ENCODE measurements at regions not wholly inside any gene's neighbourhood (a gene's known extent, or its start where the extent isn't known, plus 50 kb on each side); places are given as distances from the start of the nearest gene placed in this dataset.

- no peak for DNase-seq
Observed at GRCh38 chr2:16119741-16120140, 179.4 kb downstream of the MYCN start.

- DNase-seq, result no peak
Observed at GRCh38 chr2:16118611-16119590, 178.6 kb downstream of the MYCN start.

- DNase-seq, result no peak
Observed at GRCh38 chr2:16117791-16118610, 177.7 kb downstream of the MYCN start.

DNA sequence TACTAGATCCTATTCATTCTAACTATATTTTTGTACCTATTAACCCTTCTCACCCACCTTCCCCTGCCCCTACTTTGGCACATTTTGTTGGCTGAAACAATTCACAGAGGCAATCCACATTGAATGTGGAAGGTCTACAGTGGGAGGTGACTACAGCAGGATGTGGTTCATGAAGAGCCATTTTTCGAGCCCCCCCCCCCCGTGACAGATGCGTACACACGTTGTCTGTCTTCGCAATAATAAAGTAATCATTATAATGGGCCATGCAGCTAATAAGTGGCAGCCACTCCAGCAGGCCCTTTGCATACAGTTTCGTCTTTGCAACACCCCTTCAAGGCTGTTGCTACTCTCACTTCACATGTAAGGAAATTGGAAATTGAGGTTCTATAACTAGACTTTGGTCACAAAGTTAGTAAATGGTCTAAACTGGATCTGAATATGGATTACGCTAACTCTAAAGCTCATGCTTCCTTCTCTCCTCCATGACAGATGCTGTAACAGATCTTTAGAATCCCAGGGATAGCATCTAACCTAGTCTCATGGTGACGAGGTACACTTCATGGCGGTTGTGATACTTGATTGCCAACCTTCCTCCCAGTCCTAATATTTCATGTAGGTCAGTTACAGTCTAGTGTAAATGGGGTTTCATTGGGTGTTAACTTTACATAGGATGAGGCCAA, 176.8 kb downstream of the MYCN start:
- no peak for DNase-seq

DNA sequence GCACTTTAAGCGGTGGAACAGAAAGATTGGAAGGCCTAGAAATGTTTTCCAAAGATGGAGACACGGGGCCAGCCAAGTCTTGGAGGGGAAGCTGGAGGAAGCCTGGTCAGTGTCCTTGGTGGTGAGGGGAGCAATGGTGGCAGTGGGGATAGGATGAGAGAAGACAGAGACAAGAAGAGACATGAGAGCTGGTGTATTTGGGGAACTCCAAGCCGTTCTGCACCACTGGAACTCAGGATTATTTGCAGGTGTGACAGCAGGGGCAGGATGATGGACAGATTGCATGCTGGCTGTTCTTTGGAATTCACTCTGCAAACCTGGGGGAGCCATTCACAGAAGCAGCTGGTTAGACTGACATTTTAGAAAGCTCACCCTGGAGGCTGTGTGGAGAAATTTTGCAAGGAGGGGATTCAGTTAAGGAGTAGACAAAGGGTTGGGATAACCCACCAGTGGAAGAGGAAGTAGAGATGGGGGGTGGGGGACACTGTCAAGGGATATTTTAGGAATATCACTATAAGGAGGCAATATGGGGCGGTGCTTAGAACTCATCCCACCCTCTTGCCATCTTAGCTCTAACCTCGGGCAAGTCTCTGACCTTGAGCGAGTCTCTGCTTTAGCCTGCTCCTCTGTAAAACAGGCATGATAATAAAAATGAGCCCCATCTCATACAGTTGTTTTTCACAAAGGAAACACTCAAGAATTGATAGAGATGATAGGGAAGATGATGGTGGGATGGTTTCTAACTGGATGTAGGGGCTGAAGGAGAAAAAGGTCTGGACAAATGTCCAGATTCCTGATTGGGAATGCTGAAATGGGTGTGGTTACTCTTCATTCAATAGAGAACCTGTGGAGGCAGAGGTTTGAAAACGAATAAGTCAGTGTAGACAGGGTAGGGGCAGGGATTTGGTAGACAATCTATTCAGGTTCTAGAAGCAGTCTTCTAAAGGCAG, 175.8 kb downstream of the MYCN start:
- DNase-seq, result no peak

DNA sequence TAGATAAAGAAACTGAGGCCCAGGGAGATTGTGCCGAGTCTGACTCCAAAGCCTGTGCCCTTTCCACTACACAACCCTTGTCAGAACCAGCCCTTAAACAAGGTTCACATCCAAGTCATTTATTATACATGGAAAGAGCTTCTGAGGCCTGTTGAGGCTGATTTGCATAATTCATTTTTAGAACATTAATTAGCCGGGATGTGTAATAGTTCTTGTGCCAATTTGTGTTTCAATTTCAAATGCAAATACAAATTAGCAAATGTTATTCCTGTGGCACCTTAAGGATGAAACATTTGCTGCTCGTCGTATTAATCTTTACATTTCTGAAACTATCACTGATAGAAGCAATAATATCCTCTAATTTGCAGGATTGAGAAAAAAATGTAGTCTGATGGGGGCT, 174.9 kb downstream of the MYCN start:
- no peak for DNase-seq

GRCh38 chr2:16114836-16115235, 174.5 kb downstream of the MYCN start:
- DNase-seq, result peak; percentile 30

DNA sequence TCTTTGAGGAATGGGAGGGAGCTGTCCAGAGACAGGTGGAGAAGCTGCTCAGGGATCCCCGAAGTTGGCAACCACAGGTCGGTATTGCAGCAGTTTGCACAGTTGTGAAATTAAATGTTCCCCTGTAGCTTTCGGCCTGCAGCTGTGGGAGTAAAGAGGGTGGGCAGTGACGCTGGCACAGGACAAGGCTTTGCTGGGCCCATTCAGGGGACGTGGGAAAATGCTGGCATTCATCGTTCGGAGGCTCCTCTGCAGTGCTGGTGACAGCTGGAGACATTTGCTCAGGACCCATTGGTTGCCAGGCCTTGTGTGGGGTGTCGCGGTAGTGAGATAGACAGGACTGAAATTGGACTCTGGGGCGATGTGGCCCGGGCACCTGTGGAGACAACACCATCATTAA, 173.7 kb downstream of the MYCN start:
- no peak for DNase-seq

DNA sequence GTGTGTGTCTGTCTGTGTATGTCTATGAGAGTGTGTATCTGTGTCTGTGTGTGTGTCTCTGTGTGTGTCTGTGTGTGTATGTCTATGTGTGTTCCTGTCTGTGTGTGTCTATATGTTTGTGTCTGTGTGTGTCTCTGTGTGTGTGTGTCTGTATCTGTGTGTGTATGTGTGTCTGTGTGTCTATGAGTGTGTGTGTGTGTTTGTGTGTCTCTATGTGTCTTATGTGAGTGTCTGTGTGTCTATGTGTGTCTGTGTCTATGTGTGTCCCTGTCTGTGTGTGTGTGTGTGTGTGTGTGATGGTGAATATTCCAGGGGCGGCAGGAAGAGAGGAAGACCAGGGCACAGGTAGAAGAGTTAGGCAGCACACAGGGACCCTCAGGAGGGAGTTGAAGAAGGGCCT, 173.2 kb downstream of the MYCN start:
- DNase-seq, result no peak

DNA sequence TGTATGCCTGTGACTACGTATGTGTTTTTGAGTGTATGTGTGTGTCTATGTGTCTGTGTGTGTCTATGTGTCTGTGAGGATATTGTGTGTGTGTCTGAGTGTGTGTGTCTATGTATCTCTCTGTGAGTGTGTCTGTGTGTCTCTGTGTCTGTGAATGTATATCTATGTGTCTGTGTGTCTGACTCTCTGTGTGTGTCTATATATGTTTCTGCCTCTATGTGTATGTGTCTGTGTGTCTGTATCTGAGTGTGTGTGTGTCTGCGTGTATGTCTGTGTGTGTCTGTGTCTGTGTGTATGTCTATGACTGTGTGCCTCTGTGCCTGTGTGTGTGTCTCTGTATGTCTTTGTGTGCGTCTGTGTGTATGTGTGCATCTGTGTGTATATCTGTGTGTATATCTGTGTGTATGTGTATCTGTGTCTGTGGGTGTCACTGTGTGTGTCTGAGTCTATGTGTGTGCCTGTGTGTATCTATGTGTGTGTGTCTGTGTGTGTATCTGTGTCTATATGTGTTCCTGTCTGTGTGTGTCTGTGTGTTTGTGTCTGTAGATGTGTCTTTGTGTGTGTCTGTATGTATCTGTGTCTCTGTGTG, 172.7 kb downstream of the MYCN start:
- DNase-seq, result no peak

- DNase-seq, result no peak
Observed at GRCh38 chr2:16112251-16112971, 172.1 kb downstream of the MYCN start.

GRCh38 chr2:16111838-16112210, 171.5 kb downstream of the MYCN start:
- no peak for DNase-seq

DNA sequence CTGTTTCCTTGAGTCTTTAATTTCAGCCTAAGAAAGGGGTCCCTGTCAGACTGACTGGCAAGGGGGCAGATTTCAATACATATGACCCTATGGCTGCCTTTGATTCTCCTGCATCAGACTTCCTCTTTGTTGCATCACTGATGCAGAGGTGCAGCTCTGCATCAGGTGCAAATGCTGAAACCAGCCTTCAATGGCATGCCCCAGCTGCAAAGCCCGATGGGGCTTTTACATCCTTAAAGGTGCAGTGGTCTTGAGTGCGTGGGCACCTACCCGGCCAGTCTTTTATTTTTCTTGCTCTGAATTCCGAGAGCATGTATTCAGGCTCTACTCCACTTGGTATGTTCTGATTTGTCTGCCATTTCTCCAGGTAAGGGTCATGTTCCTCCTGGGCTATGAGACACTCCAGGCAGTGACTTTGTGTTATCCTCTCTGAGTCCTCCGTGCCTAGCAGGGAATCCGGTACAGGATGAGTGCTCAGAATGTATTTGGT, 169.5 kb downstream of the MYCN start:
- no peak for DNase-seq

- DNase-seq, result no peak
Observed at GRCh38 chr2:16109368-16109820, 169.0 kb downstream of the MYCN start.

GRCh38 chr2:16107246-16107645, 166.9 kb downstream of the MYCN start:
- DNase-seq, result no peak

GRCh38 chr2:16106619-16107018, 166.3 kb downstream of the MYCN start:
- no peak for DNase-seq

DNA sequence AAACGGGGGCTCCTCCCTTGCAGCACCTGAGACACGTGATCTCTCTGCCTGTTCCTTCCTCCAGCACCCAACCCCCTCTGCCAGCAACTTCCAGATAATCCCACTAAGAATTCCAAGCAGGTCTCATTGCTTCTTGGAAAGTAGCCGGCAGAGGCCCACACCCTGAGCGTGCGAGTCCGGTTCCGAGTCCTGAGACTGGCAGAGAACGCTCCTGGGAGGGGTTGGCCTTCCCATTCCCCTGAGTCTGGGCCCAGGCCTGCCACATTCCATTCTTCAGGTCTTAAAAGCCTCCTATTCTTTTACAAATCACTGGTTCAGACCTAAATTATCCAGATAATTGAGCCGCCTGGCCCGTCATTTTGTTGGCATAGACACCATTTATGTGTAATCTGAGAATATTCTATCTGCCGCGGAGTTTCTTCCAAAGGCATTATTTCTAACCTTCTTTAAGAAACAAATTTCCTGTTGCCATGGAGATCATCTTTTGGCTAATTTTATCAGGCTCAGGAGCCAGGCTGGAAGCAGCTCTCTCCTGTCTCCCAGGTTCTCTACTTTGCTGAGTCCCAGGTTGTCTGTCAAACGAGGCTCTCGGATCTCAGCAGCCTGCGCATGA, 165.4 kb downstream of the MYCN start:
- peak; percentile 21 for DNase-seq

- no peak for DNase-seq
Observed at GRCh38 chr2:16104949-16105668, 164.8 kb downstream of the MYCN start.
